SHP77 treated with DMSO at 0.1 percent for 48 hours (cell line): ENCODE measurements at regions not wholly inside any gene's neighbourhood (a gene's known extent, or its start where the extent isn't known, plus 50 kb on each side); places are given as distances from the start of the nearest gene placed in this dataset.

Experiments used
- DNase-seq: peaks from one replicate; lab custom pipeline; 2025; lab: John Stamatoyannopoulos, UW

GRCh38 chr10:28250782-28251181 lies 52.1 kb downstream of the MPP7 start:
- no peak for DNase-seq

GRCh38 chr10:28250358-28250757 lies 52.5 kb downstream of the MPP7 start:
- DNase-seq = no peak

- DNase-seq = no peak
These were observed 53.4 kb downstream of the MPP7 start for GRCh38 chr10:28249512-28249911.

- no peak for DNase-seq
These were observed 54.8 kb downstream of the MPP7 start for GRCh38 chr10:28248092-28248491.

- DNase-seq = no peak
These were observed 56.8 kb downstream of the MPP7 start for GRCh38 chr10:28246023-28246422.

GRCh38 chr10:28243923-28244322 lies 58.9 kb downstream of the MPP7 start:
- no peak for DNase-seq

- no peak for DNase-seq
These were observed 60.2 kb downstream of the MPP7 start for GRCh38 chr10:28242555-28243204.

GRCh38 chr10:28241741-28242399 lies 61.0 kb downstream of the MPP7 start:
- DNase-seq = no peak

- DNase-seq = no peak
These were observed 62.5 kb downstream of the MPP7 start for GRCh38 chr10:28240400-28240799.

GRCh38 chr10:28236591-28236990 lies 66.3 kb downstream of the MPP7 start:
- DNase-seq = no peak

GRCh38 chr10:28220811-28221210 lies 82.1 kb downstream of the MPP7 start:
- no peak for DNase-seq

GRCh38 chr10:28219251-28219650 lies 83.6 kb downstream of the MPP7 start:
- no peak for DNase-seq

GRCh38 chr10:28217848-28218247 lies 85.0 kb downstream of the MPP7 start:
- DNase-seq = no peak

- no peak for DNase-seq
These were observed 86.9 kb downstream of the MPP7 start for GRCh38 chr10:28215930-28216329.

GRCh38 chr10:28214219-28214618 lies 88.6 kb downstream of the MPP7 start:
- no peak for DNase-seq

GRCh38 chr10:28211759-28212158 lies 91.1 kb downstream of the MPP7 start:
- no peak for DNase-seq

- no peak for DNase-seq
These were observed 95.1 kb downstream of the MPP7 start for GRCh38 chr10:28207799-28208198.

- DNase-seq = no peak
These were observed 99.9 kb downstream of the MPP7 start for GRCh38 chr10:28202941-28203352.

- DNase-seq = no peak
These were observed 101.2 kb downstream of the MPP7 start for GRCh38 chr10:28201410-28202400.

GRCh38 chr10:28200775-28201174 lies 102.1 kb downstream of the MPP7 start:
- no peak for DNase-seq

- DNase-seq = no peak
These were observed 102.9 kb downstream of the MPP7 start for GRCh38 chr10:28199941-28200340.

- no peak for DNase-seq
These were observed 112.7 kb downstream of the MPP7 start for GRCh38 chr10:28190196-28190595.

GRCh38 chr10:28188526-28188925 lies 114.3 kb downstream of the MPP7 start:
- no peak for DNase-seq
